HepG2 (cell line): ENCODE measurements at regions not wholly inside any gene's neighbourhood (a gene's known extent, or its start where the extent isn't known, plus 50 kb on each side); places are given as distances from the start of the nearest gene placed in this dataset.

Experiments
- ARNT ChIP-seq: fragments of 450-650 bp; IDR thresholded peaks from 2 replicates; pipeline ENCODE4 v1.6.1; 2017
- JDP2 ChIP-seq: sonication (generic); formaldehyde crosslinking; IDR thresholded peaks from 2 replicates; pipeline ENCODE4 v1.8.1; 2022; ENCODE audit warnings: missing genetic modification reagents, borderline replicate concordance
- POLR2A ChIP-seq, 2 experiments: IDR thresholded peaks; 2 replicates each; pipeline ENCODE4 v1.6.1; 2011; ENCODE audit warnings: low read depth in 2 of 2, low read length in 2 of 2, mild to moderate bottlenecking in 1 of 2, moderate library complexity in 1 of 2; ENCODE audit not compliant: insufficient read depth in 1 of 2
- SSRP1 ChIP-seq: IDR thresholded peaks from 2 replicates; pipeline ENCODE4 v1.6.1; 2016; ENCODE audit warnings: control low read depth
- ZBTB43 ChIP-seq: sonication (generic); formaldehyde crosslinking; conservative IDR thresholded peaks from 2 replicates; pipeline ENCODE4 v1.4.0; 2020; ENCODE audit warnings: missing genetic modification reagents
- ZNF121 ChIP-seq: sonication (generic); formaldehyde crosslinking; IDR thresholded peaks from 2 replicates; pipeline ENCODE4 v1.5.0; 2020; ENCODE audit warnings: mild to moderate bottlenecking, missing genetic modification reagents
- ZNF143 ChIP-seq: sonication (generic); formaldehyde crosslinking; IDR thresholded peaks from 2 replicates; pipeline ENCODE4 v1.4.0; 2020; ENCODE audit warnings: missing genetic modification reagents
- ZNF362 ChIP-seq: sonication (generic); formaldehyde crosslinking; IDR thresholded peaks from 2 replicates; pipeline ENCODE4 v1.4.0; 2020; ENCODE audit warnings: missing genetic modification reagents, mild to moderate bottlenecking, borderline replicate concordance
- ZNF746 ChIP-seq: sonication (generic); formaldehyde crosslinking; IDR thresholded peaks from 2 replicates; pipeline ENCODE4 v1.8.0; 2022; ENCODE audit warnings: mild to moderate bottlenecking, missing genetic modification reagents

GRCh38 chr1:69288416-69288815 is 279.3 kb upstream of the LRRC7 start:
- TF ChIP-seq JDP2 (CRISPR knock-in tag), result no peak
- TF ChIP-seq POLR2A (IDR thresholded peaks at IDR 0.05; ENCODE audit: insufficient read depth in 1 of 2, low read depth in 2 of 2, low read length in 2 of 2), result no peak
- no peak for TF ChIP-seq ZNF143 (CRISPR knock-in tag)
- TF ChIP-seq SSRP1 (CRISPR knock-in tag), result no peak
- TF ChIP-seq ZNF746 (CRISPR knock-in tag), result no peak
- no peak for TF ChIP-seq ZBTB43 (CRISPR knock-in tag)
- TF ChIP-seq ZNF362, result no peak
- no peak for TF ChIP-seq ARNT
- no peak for TF ChIP-seq ZNF121 (CRISPR knock-in tag)
